ENCODE measurements at regions not wholly inside any gene's neighbourhood (a gene's known extent, or its start where the extent isn't known, plus 50 kb on each side); places are given as distances from the start of the nearest gene placed in this dataset.

DNA sequence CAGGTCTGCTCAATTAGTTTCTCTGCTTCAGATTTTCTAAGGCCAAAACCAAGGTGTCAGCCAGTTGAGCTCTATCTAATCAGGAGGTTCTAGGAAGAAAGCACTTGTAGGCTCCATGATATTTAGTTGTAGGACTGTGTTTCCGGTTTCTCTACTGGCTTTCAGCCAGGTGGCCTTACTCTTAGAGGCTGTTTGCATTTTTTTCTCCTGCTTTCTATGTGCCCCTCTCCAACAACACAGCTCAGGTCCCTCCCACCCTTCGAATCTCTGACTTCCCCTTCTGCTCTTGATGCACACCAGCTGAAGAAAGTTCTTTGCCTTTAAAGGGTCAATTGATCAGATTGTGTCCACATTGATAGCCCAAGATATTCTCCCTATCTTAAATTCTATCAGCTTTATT is 245.2 kb downstream of the RAB28 start:
- CTCF ChIA-PET (ENCODE audit: partially characterized antibody) = interaction anchor here (0.6 to 2.4 kb wide), 5 partner anchors 9 to 464 kb away, joined by 3 to 34 read pairs (median 3); no protein-coding TSS in a partner anchor
- TF ChIP-seq SRF (IDR thresholded peaks at IDR 0.05; ENCODE audit: low read depth, low read length) (no peak), TAF7 (optimal IDR thresholded peaks at IDR 0.05; ENCODE audit: borderline replicate concordance, low read depth, low read length) (no peak), EGR1 (IDR thresholded peaks at IDR 0.05; ENCODE audit: borderline replicate concordance, low read depth, low read length) (no peak)

More for the DNA sequence above, 245.2 kb downstream of the RAB28 start:
- DNase-seq (ENCODE audit: low read depth in 1 of 2, low spot score in 2 of 2) (no peak), FAIRE-seq (no peak)
- Histone ChIP-seq H3K27ac (ENCODE audit: low read depth, low read length) (no peak overlapping the region), H3K36me3 (ENCODE audit: control insufficient read depth in 2 of 4, insufficient read depth in 4 of 4, low read length in 3 of 4) (no peaks in the 10 kb centered on the region), H2AK5ac (ENCODE audit: low read depth, low read length) (no peak overlapping the region), H3K4me1 (replicated peaks in 1 of 4; ENCODE audit: control insufficient read depth in 3 of 4, insufficient read depth in 4 of 4, low read length in 3 of 4) (no peaks in the 10 kb centered on the region), H4K5ac (ENCODE audit: insufficient read length, low read depth, low read length) (no peak overlapping the region), H4K8ac (ENCODE audit: extremely low read depth, insufficient read depth, low read length) (no peak overlapping the region), H3K79me1 (ENCODE audit: low read depth, low read length) (no peaks in the 10 kb centered on the region), H3K4ac (replicated peaks; ENCODE audit: insufficient read length, low read depth, low read length) (no peak overlapping the region), H2BK12ac (ENCODE audit: low read depth, low read length) (no peak overlapping the region), H3K23ac (ENCODE audit: insufficient read length) (no peak overlapping the region), H3K4me3 (ENCODE audit: extremely low read depth in 1 of 4, insufficient read depth in 2 of 4, low read depth in 3 of 4, low read length in 4 of 4) (no peak overlapping the region), H2BK20ac (ENCODE audit: low read length) (no peak overlapping the region), H3K14ac (ENCODE audit: insufficient read length) (no peak overlapping the region), H3K4me2 (ENCODE audit: insufficient read depth in 1 of 2, low read depth in 2 of 2, low read length in 2 of 2) (no peak overlapping the region), H2BK15ac (ENCODE audit: low read length) (no peak overlapping the region), H2BK120ac (replicated peaks; ENCODE audit: low read depth, low read length) (no peak overlapping the region), H3K23me2 (ENCODE audit: low read depth, low read length) (no peaks in the 10 kb centered on the region; the same call in 1 of the 2 replicates), H4K91ac (replicated peaks; ENCODE audit: insufficient read length, low read length) (no peak overlapping the region), H2BK5ac (ENCODE audit: low read depth, low read length) (no peak overlapping the region), H3K9ac (replicated peaks in 1 of 4; ENCODE audit: extremely low read depth in 1 of 4, low read depth in 3 of 4, low read length in 3 of 4) (no peak overlapping the region), H3K27me3 (replicated peaks in 1 of 4; ENCODE audit: control insufficient read depth in 3 of 4, extremely low read depth in 1 of 4, insufficient read depth in 3 of 4, low read length in 3 of 4) (no peaks in the 10 kb centered on the region), H3K79me2 (ENCODE audit: control insufficient read depth in 1 of 2, insufficient read depth in 2 of 2, low read length in 2 of 2) (no peaks in the 10 kb centered on the region), H4K20me1 (replicated peaks in 1 of 2; ENCODE audit: control insufficient read depth in 1 of 2, insufficient read depth in 2 of 2, low read length in 2 of 2) (no peaks in the 10 kb centered on the region), H2AFZ (ENCODE audit: low read length) (no peak overlapping the region), H3K56ac (replicated peaks; ENCODE audit: insufficient read length, low read depth, low read length) (no peak overlapping the region), H3K18ac (ENCODE audit: extremely low read depth, low read length) (no peak overlapping the region), H3K9me3 (ENCODE audit: insufficient read depth in 2 of 2, low read depth in 1 of 2, low read length in 1 of 2) (no peaks in the 10 kb centered on the region)
- 80% methylated on average over 2 of the region's 2 CpGs; no CpG with 5 or more reads in 1 of the 2 experiments for WGBS, 2 experiments (ENCODE audit: extremely low coverage in 1 of 2, insufficient coverage in 1 of 2, insufficient read length in 1 of 2, insufficient replicate concordance in 2 of 2, low coverage in 1 of 2, low lambda C conversion rate in 2 of 2, missing lambda C conversion rate in 1 of 2)
- POLR2A ChIA-PET (ENCODE audit: partially characterized antibody) = no interaction called here
